Neural crest cell (in vitro differentiated cells): ENCODE measurements at regions not wholly inside any gene's neighbourhood (a gene's known extent, or its start where the extent isn't known, plus 50 kb on each side); places are given as distances from the start of the nearest gene placed in this dataset.
"Not testable (repeated sequence)": the region's sequence is repeated elsewhere in the genome, so short reads cannot be mapped to it uniquely, and the experiment has no call there.

Experiments used
- DNase-seq: peaks from one replicate; pipeline ENCODE4 v3.0.0; 2021; ENCODE audit warnings: low read depth, mixed read lengths, low spot score
- H3K27ac Mint-ChIP-seq: one replicate; pipeline ENCODE4 v1.8.0; 2021; ENCODE audit warnings: mild to moderate bottlenecking, mixed read lengths; ENCODE audit not compliant: unreplicated experiment
- H3K27me3 Mint-ChIP-seq: 2 replicates; pipeline ENCODE4 v1.8.0; 2021; ENCODE audit warnings: low read depth, mild to moderate bottlenecking, mixed read lengths
- H3K36me3 Mint-ChIP-seq: 2 replicates; pipeline ENCODE4 v1.8.0; 2021; ENCODE audit warnings: low read depth, mild to moderate bottlenecking, mixed read lengths
- H3K4me1 Mint-ChIP-seq: 2 replicates; pipeline ENCODE4 v1.8.0; 2021; ENCODE audit warnings: mixed read lengths
- H3K4me3 Mint-ChIP-seq: one replicate; pipeline ENCODE4 v1.8.0; 2021; ENCODE audit warnings: mild to moderate bottlenecking, mixed read lengths
- H3K9me3 Mint-ChIP-seq: 2 replicates; pipeline ENCODE4 v1.8.0; 2021; ENCODE audit warnings: mixed read lengths
- CTCF ChIP-seq: fragments of 200-600 bp; sonication (generic); conservative IDR thresholded peaks from 2 replicates; pipeline ENCODE4 v1.5.0; 2021; ENCODE audit warnings: antibody characterized with exemption, mild to moderate bottlenecking

GRCh38 chr5:154702477-154702876 lies 52.7 kb upstream of the LARP1 start:
- DNase-seq = no peak
- no peak for TF ChIP-seq CTCF
- Mint-ChIP-seq H3K27me3 (no peaks in the 10 kb centered on the region), H3K36me3 (no peaks in the 10 kb centered on the region), H3K4me1 (no peaks in the 10 kb centered on the region), H3K4me3 (no peak overlapping the region), H3K9me3 (no peaks in the 10 kb centered on the region), H3K27ac (no peak overlapping the region)

- not testable (repeated sequence) for H3K4me1 Mint-ChIP-seq, H3K4me3 Mint-ChIP-seq, DNase-seq, H3K27ac Mint-ChIP-seq, H3K36me3 Mint-ChIP-seq, H3K27me3 Mint-ChIP-seq, H3K9me3 Mint-ChIP-seq
These were observed 53.5 kb upstream of the LARP1 start for GRCh38 chr5:154701725-154702124.

GRCh38 chr5:154701181-154701580 lies 54.0 kb upstream of the LARP1 start:
- Mint-ChIP-seq H3K27ac (no peak overlapping the region), H3K36me3 (no peaks in the 10 kb centered on the region), H3K4me1 (no peaks in the 10 kb centered on the region), H3K4me3 (no peak overlapping the region), H3K9me3 (no peaks in the 10 kb centered on the region), H3K27me3 (no peaks in the 10 kb centered on the region)
- no peak for DNase-seq
- TF ChIP-seq CTCF = no peak

- H3K36me3 Mint-ChIP-seq, DNase-seq, H3K27me3 Mint-ChIP-seq, H3K9me3 Mint-ChIP-seq, H3K4me1 Mint-ChIP-seq, H3K4me3 Mint-ChIP-seq, H3K27ac Mint-ChIP-seq: not testable (repeated sequence)
These were observed 54.8 kb upstream of the LARP1 start for GRCh38 chr5:154700289-154700928.

- Mint-ChIP-seq H3K27me3 (no peaks in the 10 kb centered on the region), H3K4me1 (no peaks in the 10 kb centered on the region), H3K27ac (no peak overlapping the region), H3K4me3 (no peak overlapping the region), H3K9me3 (peaks cover 2% of the 10 kb centered on the region), H3K36me3 (no peaks in the 10 kb centered on the region)
- no peak for DNase-seq
- TF ChIP-seq CTCF = no peak
These were observed 56.4 kb upstream of the LARP1 start for GRCh38 chr5:154698763-154699162.

- TF ChIP-seq CTCF = no peak
- H3K4me1 Mint-ChIP-seq = peaks cover 3% of the 10 kb centered on the region
- peaks cover 2% of the 10 kb centered on the region for H3K9me3 Mint-ChIP-seq
- no peak overlapping the region for H3K4me3 Mint-ChIP-seq
- H3K27me3 Mint-ChIP-seq = no peaks in the 10 kb centered on the region
- no peak overlapping the region for H3K27ac Mint-ChIP-seq
- DNase-seq = no peak
- H3K36me3 Mint-ChIP-seq = no peaks in the 10 kb centered on the region
These were observed 57.8 kb upstream of the LARP1 start for GRCh38 chr5:154697371-154697770.
